HG03432 (cell line): ENCODE measurements at regions not wholly inside any gene's neighbourhood (a gene's known extent, or its start where the extent isn't known, plus 50 kb on each side); places are given as distances from the start of the nearest gene placed in this dataset.
A peak's percentile ranks its signal among the peaks of the same experiment; 100 is the strongest.
"Not testable (repeated sequence)": the region's sequence is repeated elsewhere in the genome, so short reads cannot be mapped to it uniquely, and the experiment has no call there.

Experiments
- ATAC-seq: cut with Tn5 transposase; IDR thresholded peaks from one replicate; pipeline ENCODE4 v1.9.1; 2021; ENCODE audit warnings: mild to moderate bottlenecking, moderate library complexity; ENCODE audit not compliant: unreplicated experiment

GRCh38 chr2:184049566-184049965 lies 548.8 kb upstream of the ZNF804A start:
- ATAC-seq: no peak

- no peak for ATAC-seq
These were observed 545.0 kb upstream of the ZNF804A start for GRCh38 chr2:184053326-184053725.

GRCh38 chr2:184054419-184054818 lies 543.9 kb upstream of the ZNF804A start:
- ATAC-seq: not testable (repeated sequence)

DNA sequence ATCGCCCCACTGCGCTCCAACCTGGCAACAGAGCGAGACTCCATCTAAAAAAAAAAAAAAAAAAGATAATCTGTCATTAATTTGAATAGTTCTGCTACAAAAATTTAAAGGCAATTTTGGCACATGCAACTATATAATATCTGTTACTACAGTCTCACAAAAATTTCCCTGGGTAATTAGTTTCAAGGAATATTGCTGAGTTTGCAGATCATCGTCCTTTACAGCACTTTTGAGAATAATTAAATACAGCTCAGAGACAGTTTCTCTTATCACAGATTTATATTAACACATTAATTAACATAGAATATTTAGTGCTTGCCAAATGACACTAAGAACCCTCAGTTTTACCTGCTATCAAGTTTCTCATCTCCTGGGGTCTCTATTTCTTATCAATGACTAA lies 540.4 kb upstream of the ZNF804A start:
- ATAC-seq: no peak

- not testable (repeated sequence) for ATAC-seq
These were observed 538.1 kb upstream of the ZNF804A start for GRCh38 chr2:184060268-184060667.

GRCh38 chr2:184067502-184067901 lies 530.8 kb upstream of the ZNF804A start:
- no peak for ATAC-seq

DNA sequence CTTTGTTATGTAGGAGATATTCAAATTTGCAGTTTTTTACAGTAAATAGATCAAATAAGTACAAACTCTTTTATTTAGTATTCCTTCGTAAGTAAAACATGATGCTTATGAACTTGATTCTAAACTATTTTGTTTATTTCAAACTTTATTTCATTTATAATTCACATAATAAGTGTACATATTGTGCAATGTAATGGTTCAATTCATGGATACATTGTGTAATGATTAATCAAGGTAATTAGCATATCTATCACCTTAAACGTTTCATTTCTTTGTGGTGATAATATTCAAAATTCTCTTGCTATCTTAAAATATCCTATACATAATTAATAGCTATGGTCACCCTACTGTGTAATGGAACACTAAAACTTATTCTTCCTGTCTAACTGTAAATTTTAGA lies 525.9 kb upstream of the ZNF804A start:
- no peak for ATAC-seq

DNA sequence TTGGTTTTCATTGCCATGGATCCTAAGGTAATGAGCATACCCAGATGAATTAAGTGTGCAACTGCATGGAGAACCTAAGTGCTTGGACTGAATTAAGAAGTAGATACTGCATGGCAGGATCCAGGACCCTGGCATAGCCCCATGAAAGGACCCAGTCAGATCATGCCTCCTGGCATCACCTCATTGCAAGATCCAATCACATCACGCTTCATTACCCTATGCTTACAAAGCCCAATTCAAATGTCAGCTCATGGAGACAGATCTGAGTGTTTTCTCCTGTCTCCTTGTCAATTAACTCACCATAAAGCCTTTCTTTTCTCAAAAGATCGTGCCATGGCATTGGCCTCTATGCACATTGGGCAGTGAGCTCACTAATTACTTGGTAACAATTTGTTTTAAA lies 519.8 kb upstream of the ZNF804A start:
- ATAC-seq: no peak

DNA sequence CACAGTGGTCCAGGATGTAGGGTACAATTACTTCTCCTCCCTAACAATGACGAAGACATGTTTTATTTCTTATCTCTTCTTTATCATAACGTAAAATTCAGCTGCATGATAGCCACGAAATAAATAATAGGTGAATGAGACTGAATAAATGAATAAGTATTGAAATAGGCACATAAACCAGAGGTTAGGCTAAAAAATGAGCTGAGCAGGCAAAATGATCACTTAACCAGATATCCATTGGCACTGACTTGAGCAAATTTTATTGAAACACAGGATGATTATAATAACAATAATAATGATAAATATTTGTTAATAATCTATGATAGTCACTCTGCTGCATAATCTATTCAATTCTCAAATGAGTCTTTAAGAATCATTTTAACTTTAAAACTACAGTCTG lies 506.9 kb upstream of the ZNF804A start:
- no peak for ATAC-seq

- ATAC-seq: peak; percentile 68
These were observed 484.5 kb upstream of the ZNF804A start for GRCh38 chr2:184113696-184114403.

DNA sequence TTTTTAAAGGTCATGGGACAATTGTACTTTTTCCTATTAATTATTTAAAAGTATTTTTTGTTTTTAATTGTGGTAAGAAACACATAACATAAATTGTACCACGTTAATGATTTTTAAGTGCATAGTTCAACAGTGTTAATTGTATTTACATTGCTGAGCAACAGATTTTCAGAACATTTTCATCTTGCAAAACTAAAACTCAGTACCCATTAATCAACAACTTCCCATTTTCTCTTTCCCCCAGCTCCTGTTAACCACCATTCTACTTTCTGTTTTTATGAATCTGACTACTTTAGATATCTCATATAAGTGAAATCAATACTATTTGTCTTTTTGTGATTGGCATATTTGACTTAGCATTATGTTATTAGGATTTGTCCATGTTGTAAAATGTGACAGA lies 483.9 kb upstream of the ZNF804A start:
- ATAC-seq: no peak

DNA sequence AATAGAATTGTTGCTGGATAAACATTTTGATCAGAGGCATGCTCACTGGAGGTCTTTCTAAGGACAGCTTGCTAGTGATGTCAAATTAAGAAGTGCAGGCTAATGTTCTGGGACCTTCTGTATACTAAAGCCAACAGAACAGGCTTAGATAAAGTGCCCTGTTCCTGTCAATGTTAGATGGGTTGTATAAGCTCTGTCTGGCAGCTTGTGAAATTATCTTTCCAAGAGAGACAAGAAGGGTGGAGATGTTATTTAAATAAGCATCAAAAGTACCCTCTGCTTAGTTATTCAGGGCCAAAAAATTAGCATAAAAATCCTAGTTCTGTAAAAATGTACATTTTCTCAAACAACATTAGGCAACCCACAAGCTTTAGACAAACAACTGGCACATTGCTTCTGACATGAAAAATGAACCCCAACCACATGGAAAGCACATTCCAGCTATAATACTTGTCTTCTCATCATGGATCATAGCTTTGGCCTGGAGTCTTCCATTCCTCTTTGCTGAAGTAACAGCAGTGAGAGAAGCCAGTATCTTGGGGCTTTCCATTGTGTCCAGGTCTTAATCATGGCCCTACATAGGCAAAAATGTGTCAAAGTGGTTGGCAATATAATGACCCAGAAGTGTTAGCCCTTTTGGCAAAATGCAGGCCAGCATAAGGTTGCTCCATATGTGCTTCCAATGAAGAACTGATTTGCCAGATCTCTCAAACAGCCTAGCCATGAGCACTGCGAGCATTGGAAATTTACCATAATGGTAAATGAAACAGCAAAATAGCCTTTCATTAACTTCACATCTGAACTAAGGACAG lies 478.1 kb upstream of the ZNF804A start:
- ATAC-seq: no peak

- ATAC-seq: no peak
These were observed 472.5 kb upstream of the ZNF804A start for GRCh38 chr2:184125867-184126266.

DNA sequence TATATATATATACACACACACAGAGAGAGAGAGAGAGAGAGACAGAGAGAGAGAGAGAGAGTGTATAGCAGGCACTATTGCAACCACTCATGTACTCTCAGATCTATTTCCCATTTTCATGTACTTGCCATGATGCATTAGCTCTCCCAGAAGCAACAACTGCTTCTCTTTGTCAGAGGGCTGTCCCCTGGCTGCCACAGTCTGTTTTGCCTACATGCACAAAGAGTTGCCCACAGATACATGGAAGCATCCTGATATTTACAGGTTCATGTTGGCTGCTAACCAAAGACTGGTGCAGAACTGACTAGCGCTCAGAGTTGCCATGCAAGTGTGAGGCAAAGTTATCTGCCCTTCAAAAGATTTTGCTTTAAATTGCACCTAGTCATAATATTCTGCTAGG lies 469.3 kb upstream of the ZNF804A start:
- ATAC-seq: no peak

DNA sequence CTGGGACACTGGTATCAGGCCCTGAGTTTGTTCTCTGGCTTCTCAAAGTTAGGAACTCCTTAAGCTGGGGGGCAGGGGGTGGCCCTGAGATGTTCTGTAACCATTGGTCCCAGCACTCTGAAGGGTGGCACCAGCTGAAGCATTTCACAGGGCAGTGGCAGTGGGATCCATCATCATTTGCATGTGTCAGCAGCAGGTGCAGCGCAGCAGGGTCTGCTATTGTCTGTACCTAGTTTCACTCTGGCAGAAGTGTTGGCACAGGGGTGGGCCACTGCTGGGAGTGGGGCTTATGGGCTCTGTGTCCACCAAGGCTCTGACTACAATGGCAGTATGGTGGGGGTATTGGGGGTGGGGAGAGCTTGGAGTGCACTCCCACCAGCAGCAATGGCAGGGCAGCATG lies 460.4 kb upstream of the ZNF804A start:
- ATAC-seq: no peak

- no peak for ATAC-seq
These were observed 456.5 kb upstream of the ZNF804A start for GRCh38 chr2:184141866-184142265.

DNA sequence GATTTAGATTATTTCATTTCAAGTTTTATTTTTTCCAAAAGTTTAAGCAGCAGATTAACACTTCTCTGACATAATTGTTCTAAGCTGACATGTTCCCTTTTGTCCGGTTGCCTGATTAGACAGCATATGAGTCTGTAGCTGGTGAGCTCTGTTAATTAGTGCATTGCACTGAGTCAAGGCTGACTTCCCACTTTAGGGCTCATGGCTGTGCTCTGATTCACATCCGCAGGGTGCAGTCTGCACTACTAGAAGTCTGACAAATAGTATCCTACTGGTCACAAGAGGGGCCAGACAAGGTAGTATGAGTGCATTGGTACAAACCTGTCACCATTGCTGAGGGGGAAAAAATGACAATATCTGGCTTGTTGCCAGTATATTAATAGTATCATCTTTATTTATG lies 443.9 kb upstream of the ZNF804A start:
- no peak for ATAC-seq

DNA sequence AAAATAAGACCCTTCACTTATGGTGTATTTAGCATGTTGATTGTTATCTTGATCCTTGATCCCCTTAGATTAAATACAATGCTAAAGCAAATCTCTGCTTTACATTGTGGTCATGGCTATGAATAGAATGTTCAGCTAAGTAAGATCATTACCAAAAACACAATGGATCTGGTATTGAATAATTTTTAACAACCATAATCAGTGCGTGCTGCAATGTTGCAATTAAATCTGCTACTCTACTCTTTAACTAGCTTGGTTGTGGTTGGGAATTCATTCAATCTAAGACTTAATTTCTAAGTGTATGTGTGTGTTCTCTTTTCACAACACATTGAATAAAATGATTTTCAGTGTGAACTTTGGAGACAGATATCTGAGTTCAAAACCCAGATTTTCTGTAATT lies 442.5 kb upstream of the ZNF804A start:
- ATAC-seq: no peak

- no peak for ATAC-seq
These were observed 441.2 kb upstream of the ZNF804A start for GRCh38 chr2:184157141-184157540.

DNA sequence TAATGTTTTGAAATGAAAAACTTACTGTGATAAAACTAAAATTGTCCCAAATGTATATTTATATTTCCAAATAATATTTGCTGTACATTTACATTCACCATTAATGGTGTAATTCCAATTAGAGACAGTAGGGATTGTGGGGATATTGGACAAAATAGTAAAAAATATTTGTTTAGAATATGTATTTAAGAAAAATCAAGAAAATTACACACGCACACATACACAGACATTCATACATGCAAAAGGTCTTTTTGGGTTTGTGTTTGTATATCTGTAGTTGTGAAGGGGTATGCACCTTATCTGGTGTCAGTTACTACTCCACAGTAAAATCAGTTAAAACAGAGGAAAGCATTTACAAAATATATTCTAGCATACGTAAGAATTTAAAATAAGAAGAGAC lies 435.9 kb upstream of the ZNF804A start:
- no peak for ATAC-seq

DNA sequence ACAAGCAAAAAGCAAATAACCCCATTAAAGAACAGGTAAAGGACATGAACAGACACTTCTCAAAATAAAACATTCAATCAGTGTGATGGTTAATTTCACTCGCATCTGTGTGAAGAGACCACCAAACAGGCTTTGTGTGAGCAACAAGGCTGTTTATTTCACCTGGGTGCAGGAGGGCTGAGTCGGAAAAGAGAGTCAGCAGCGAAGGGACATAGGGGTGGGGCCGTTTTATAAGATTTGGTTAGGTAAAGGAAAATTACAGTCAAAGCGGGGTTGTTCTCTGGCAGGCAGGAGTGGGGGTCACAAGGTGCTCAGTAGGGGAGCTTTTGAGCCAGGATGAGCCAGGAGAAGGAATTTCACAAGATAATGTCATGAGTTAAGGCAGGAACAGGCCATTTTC lies 429.5 kb upstream of the ZNF804A start:
- ATAC-seq: not testable (repeated sequence)

DNA sequence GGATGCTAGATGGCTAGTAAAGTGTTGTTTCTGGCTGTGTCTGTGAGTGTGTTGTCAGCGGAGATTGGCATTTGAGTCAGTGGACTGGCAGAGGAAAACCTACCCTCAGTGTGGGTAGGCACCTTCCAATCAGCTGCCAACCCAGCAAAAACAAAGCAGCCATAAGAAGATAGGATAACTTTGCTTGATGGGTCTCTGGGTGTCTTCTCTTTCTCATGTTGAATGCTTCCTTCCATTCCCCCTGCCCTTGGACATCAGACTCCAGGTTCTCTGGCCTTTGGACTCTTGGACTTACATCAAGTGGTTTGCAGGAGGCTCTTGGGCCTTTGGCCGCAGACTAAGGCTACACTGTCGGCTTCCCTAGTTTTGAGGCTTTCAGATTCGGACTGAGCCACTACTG lies 429.0 kb upstream of the ZNF804A start:
- ATAC-seq: no peak
